ENCODE measurements at regions not wholly inside any gene's neighbourhood (a gene's known extent, or its start where the extent isn't known, plus 50 kb on each side); places are given as distances from the start of the nearest gene placed in this dataset.

GRCh38 chr3:84904816-84905555, 53.8 kb upstream of the CADM2 start:
- TF ChIP-seq POLR2A (IDR thresholded peaks at IDR 0.05): no peak
- TF ChIP-seq CTCF (IDR thresholded peaks at IDR 0.05): no peak
- TF ChIP-seq POLR2AphosphoS5 (IDR thresholded peaks at IDR 0.05): no peak
- TF ChIP-seq EP300 (IDR thresholded peaks at IDR 0.05): no peak

All from stomach (tissue), 4 donors.